ENCODE measurements at regions not wholly inside any gene's neighbourhood (a gene's known extent, or its start where the extent isn't known, plus 50 kb on each side); places are given as distances from the start of the nearest gene placed in this dataset.

DNA sequence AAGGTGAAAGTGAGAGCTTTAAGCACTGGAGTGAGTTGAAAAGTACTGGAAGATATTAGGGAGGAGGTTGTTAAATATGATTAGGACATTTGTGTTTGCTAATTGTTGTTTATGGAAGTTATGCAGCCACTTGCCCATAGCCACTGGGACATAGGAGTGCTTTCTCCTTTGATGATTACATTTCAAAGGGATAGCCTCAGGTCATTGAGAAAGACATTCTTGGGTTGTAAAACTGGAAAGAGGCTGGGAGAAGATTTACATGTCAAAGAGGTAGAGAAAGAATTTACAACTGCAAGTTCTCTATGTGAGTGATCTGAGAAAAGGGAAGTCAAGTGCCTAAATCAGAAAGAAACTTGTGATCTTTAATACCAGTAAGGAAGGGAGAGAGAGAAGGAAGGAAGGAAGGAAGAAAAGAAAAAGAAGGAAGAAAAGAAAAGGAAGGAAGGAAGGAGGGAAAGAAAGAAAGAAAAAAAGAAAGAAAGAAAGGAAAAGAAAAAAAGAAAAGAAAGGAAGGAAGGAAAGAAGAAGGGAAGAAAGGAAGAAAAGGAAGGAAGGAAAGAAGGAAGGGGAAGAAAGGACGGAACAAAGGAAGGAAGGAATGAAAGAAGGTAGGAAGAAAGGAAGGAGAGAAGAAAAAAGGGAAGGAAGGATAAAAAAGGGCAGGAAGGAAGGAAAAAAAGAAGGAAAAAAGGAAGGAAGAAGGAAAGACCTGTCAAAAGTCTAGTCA, 284.6 kb upstream of the DPYD start:
- TF ChIP-seq, protein P1, sequence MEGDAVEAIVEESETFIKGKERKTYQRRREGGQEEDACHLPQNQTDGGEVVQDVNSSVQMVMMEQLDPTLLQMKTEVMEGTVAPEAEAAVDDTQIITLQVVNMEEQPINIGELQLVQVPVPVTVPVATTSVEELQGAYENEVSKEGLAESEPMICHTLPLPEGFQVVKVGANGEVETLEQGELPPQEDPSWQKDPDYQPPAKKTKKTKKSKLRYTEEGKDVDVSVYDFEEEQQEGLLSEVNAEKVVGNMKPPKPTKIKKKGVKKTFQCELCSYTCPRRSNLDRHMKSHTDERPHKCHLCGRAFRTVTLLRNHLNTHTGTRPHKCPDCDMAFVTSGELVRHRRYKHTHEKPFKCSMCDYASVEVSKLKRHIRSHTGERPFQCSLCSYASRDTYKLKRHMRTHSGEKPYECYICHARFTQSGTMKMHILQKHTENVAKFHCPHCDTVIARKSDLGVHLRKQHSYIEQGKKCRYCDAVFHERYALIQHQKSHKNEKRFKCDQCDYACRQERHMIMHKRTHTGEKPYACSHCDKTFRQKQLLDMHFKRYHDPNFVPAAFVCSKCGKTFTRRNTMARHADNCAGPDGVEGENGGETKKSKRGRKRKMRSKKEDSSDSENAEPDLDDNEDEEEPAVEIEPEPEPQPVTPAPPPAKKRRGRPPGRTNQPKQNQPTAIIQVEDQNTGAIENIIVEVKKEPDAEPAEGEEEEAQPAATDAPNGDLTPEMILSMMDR (IDR thresholded peaks at IDR 0.05) = no peak
- no peak for TF ChIP-seq POLR2A (IDR thresholded peaks at IDR 0.05)

Measured in adrenal gland (tissue), 5 donors.